ENCODE measurements at regions not wholly inside any gene's neighbourhood (a gene's known extent, or its start where the extent isn't known, plus 50 kb on each side); places are given as distances from the start of the nearest gene placed in this dataset.

GRCh38 chr10:128307820-128308219, 181.6 kb upstream of the MKI67 start:
- Histone ChIP-seq H3K4me3 (replicated peaks; ENCODE audit: low read depth, low read length) (no peak overlapping the region), H3K27me3 (replicated peaks; ENCODE audit: control insufficient read depth, insufficient read depth, low read length) (no peaks in the 10 kb centered on the region), H3K36me3 (ENCODE audit: control insufficient read depth, insufficient read depth, low read length) (no peaks in the 10 kb centered on the region)
- no peak for DNase-seq (ENCODE audit: extremely low read depth, insufficient read length)
- no peak for TF ChIP-seq CTCF (IDR thresholded peaks at IDR 0.05; ENCODE audit: insufficient read depth, low read length, poor library complexity, severe bottlenecking)

- no peak for DNase-seq (ENCODE audit: extremely low read depth, insufficient read length)
- no peak for TF ChIP-seq CTCF (IDR thresholded peaks at IDR 0.05; ENCODE audit: insufficient read depth, low read length, poor library complexity, severe bottlenecking)
- H3K4me3 ChIP-seq (replicated peaks; ENCODE audit: low read depth, low read length): no peak overlapping the region
- no peaks in the 10 kb centered on the region for H3K36me3 ChIP-seq (ENCODE audit: control insufficient read depth, insufficient read depth, low read length)
- H3K27me3 ChIP-seq (replicated peaks; ENCODE audit: control insufficient read depth, insufficient read depth, low read length): no peaks in the 10 kb centered on the region
Observed at GRCh38 chr10:128310971-128311658, 184.9 kb upstream of the MKI67 start.

GRCh38 chr10:128312250-128312649, 186.0 kb upstream of the MKI67 start:
- TF ChIP-seq CTCF (IDR thresholded peaks at IDR 0.05; ENCODE audit: insufficient read depth, low read length, poor library complexity, severe bottlenecking): no peak
- H3K27me3 ChIP-seq (replicated peaks; ENCODE audit: control insufficient read depth, insufficient read depth, low read length): no peaks in the 10 kb centered on the region
- no peaks in the 10 kb centered on the region for H3K36me3 ChIP-seq (ENCODE audit: control insufficient read depth, insufficient read depth, low read length)
- no peak overlapping the region for H3K4me3 ChIP-seq (replicated peaks; ENCODE audit: low read depth, low read length)
- DNase-seq (ENCODE audit: extremely low read depth, insufficient read length): no peak

GRCh38 chr10:128314686-128315085, 188.5 kb upstream of the MKI67 start:
- DNase-seq (ENCODE audit: extremely low read depth, insufficient read length): no peak
- TF ChIP-seq CTCF (IDR thresholded peaks at IDR 0.05; ENCODE audit: insufficient read depth, low read length, poor library complexity, severe bottlenecking): no peak
- Histone ChIP-seq H3K4me3 (replicated peaks; ENCODE audit: low read depth, low read length) (no peak overlapping the region), H3K36me3 (ENCODE audit: control insufficient read depth, insufficient read depth, low read length) (no peaks in the 10 kb centered on the region), H3K27me3 (replicated peaks; ENCODE audit: control insufficient read depth, insufficient read depth, low read length) (no peaks in the 10 kb centered on the region)

- DNase-seq (ENCODE audit: extremely low read depth, insufficient read length): no peak
- no peak overlapping the region for H3K4me3 ChIP-seq (replicated peaks; ENCODE audit: low read depth, low read length)
- no peaks in the 10 kb centered on the region for H3K27me3 ChIP-seq (replicated peaks; ENCODE audit: control insufficient read depth, insufficient read depth, low read length)
- TF ChIP-seq CTCF (IDR thresholded peaks at IDR 0.05; ENCODE audit: insufficient read depth, low read length, poor library complexity, severe bottlenecking): no peak
- no peaks in the 10 kb centered on the region for H3K36me3 ChIP-seq (ENCODE audit: control insufficient read depth, insufficient read depth, low read length)
Observed at GRCh38 chr10:128316121-128316726, 190.0 kb upstream of the MKI67 start.

Data from GM06990 (cell line).